NCI-H2107 (cell line): ENCODE measurements at regions not wholly inside any gene's neighbourhood (a gene's known extent, or its start where the extent isn't known, plus 50 kb on each side); places are given as distances from the start of the nearest gene placed in this dataset.
A peak's percentile ranks its signal among the peaks of the same experiment; 100 is the strongest.
"Not testable (repeated sequence)": the region's sequence is repeated elsewhere in the genome, so short reads cannot be mapped to it uniquely, and the experiment has no call there.

Source experiments
- DNase-seq: peaks from one replicate; lab custom pipeline; 2025; lab: John Stamatoyannopoulos, UW

DNA sequence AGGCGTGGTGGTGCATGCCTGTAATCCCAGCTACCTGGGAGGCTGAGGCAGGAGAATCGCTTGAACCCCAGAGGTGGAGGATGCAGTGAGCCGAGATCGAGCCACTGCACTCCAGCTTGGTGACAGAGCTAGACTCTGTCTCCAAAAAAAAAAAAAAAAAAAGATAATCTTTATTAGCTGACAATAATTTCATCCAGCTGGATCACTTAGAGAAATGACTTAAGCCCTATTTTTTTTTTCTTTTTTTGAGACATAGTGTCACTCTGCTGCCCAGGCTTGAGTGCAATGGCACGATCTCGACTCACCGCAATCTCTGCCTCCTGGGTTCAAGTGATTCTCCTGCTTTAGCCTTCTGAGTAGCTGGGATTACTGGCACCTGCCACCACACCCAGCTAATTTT lies 51.6 kb upstream of the MAP4K4 start:
- not testable (repeated sequence) for DNase-seq

DNA sequence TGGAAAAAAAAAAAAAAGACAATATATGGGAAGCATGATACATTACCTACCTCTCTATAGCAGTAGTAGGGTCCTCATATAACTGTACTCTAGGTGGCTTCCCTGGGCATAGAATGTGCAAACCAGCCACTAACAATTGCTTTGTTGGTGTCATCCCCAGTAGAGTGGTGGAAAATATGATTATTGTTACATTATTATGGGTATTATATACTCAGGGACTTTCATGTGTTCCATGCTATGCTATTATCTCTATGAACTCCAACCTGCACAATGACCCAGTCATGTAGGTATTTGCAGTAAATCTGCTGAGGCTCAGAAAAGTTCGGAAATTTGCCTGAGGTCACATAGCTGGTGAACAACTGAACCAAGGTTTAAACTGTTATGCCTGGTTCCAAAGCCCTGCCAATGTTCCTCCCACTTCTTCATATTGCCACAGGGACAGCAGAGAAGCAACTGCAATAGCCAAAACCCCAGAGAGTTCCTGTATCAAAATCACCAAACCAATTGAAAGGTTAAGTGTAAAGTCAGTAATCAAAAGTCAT lies 52.6 kb upstream of the MAP4K4 start:
- no peak for DNase-seq

GRCh38 chr2:101643004-101643524 lies 54.4 kb upstream of the MAP4K4 start:
- DNase-seq, result no peak

GRCh38 chr2:101638817-101639605 lies 58.5 kb upstream of the MAP4K4 start:
- DNase-seq, result no peak

DNA sequence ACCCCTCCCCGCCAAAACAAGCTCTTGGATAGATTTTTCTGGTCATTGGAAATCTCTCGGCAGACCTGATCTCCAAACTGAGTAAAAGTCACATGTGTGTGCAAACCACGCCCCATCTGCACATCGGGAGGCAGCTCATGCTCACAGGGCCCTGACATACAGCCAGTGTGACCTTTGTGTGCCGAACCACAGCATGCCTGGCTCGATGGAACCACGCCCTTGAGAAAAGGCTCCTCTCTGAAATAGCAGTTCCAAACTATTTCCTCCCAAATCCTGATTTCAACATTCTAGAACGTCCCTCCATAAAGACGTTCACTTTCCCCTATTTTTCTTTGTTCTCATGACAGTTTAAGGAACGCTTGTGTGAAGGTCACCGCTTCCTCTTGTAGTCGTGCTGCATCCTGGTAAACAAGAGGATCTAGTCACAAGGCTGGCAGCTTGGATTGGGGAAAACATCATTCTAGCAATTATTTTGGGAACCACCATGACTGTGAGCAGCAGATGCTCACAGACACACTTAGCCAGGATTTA lies 59.3 kb upstream of the MAP4K4 start:
- no peak for DNase-seq

DNA sequence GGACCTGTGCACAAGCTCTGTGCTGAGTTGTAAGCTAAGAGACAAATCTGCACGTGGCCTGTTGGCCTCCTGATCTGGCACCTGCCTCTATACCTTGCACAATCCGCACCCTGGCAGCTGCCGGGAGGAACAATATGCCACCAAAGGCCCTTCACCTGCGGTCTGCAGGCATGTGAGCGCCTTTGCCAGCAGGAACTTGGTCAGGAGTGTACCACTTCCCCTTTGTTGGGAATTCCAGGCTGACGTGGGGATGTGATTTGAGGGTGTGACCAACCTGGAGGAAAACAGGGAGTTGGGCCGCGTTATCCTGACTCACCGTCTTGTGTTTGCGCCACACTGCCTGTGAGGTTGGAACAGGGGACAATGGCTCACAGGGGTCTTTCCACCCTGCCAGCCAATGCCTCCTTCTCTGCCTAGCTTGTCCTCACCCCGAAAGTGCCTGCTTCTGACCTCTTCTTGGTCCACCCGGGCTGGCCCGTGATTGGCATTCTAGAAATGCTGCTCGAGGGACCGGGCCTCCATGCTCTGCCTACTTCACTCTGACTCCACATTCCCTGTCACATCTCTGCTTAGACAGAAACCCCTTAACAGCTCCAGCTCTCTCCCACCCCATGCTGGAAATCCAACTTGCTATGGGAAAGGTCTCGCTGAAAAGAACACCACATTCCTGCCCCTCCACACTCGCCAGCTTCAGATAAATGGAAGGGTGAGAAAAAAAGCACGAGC lies 67.1 kb upstream of the MAP4K4 start:
- peak; percentile 81 for DNase-seq

GRCh38 chr2:101628030-101628392 lies 69.5 kb upstream of the MAP4K4 start:
- no peak for DNase-seq

DNA sequence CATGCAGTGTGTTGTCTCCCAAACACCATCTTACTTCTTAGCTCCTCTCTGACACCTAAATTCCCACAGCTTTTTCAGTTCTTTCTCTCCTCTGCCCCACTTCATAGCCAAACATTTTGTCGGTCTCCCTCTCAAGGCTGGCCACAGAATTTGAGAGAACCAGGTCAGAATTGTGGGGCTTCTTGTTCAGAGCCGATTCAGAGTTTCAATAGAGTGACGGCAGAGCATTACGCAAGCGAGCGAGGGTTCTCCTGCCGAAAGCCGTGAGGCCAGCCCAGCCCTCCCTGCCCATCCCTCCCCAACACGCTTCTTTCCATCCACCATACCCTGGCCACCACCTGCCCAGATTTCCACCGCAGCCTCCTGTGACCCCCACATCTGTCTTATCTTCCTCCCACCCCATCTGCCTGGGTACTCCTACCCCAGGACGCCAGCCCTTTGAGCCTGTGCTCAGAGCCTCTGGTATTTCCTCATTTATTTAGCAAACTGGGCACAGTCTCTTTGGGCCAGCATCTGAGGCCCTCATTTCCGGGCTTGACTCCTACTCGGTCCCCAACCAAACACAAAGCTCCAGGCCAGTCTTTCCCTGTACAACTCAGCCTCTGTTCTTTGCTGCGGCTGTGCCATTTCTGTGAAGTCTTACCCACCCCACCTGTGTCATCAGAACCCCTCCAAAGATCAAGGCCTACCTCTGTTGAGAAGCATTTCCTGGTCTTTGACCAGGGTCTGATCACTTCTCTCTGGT lies 70.0 kb upstream of the MAP4K4 start:
- DNase-seq, result no peak

DNA sequence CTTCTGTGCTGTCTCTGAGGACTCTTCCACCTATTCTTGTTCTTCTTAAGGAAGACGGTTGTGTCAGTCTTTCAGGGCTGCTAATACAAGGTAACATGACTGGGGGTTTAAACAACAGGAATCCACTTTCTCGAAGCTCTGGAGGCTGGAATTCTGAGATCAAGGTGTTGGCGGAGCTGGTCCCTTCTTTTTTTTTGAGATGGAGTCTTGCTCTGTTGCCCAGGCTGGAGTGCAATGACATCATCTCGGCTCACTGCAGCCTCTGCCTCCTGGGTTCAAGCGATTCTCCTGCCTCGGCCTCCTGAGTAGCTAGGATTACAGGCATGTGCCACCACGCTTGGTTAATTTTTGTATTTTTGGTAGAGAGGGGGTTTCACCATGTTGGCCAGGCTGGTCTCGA lies 71.7 kb upstream of the MAP4K4 start:
- DNase-seq, result not testable (repeated sequence)

DNA sequence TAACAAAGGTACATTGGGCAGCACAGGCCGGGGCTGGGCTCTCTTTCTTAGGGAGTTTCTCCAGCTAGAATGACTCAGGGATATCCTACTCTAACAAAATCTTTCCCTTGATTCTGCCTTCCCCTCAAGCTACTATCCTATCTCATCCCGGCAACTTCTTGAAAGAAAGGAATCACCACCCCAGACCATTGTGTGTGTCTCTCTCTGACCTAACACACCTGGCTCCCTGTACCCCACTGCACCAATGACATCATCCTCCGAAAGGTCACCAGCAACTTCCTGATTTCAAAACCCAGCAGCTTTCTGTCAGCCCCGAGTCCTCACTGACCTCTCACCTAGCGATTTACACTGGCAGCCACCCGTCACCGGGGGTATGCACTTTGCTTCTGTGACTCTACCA lies 72.1 kb upstream of the MAP4K4 start:
- no peak for DNase-seq

DNA sequence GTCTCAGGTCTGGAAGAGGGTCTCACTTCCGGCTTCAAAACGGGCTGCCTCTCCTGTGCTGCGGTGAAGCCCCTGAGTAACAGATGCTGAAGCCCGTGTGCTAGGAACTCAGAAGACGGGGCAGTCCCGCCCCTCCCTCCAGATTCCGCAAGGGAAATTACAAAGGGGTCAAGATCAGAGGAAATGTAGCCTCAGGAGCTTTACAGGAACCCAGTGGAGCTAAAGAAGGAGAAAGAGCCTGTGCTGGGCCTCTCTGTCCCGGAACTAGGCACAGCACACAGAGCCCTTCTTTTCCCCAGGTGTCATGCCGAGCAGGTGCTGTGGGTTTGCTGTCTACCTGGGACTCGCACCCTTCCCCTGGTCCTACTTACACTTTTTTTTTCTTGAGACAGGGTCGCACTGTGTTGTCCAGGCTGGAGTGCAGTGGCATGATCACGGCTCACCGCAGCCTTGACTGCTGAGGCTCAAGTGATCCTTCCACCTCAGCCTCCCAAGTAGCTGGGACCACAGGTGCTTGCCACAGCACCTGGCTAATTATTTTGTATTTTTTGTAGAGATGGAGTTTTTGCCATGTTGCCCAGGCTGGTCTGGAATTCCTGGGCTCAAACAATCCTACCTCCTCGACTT lies 72.7 kb upstream of the MAP4K4 start:
- DNase-seq, result no peak

- no peak for DNase-seq
Measured at GRCh38 chr2:101623031-101623521, 74.4 kb upstream of the MAP4K4 start.

GRCh38 chr2:101622210-101623030 lies 75.1 kb upstream of the MAP4K4 start:
- no peak for DNase-seq

- no peak for DNase-seq
Measured at GRCh38 chr2:101619191-101619591, 78.3 kb upstream of the MAP4K4 start.

GRCh38 chr2:101617796-101618195 lies 79.7 kb upstream of the MAP4K4 start:
- no peak for DNase-seq

GRCh38 chr2:101617188-101617587 lies 80.3 kb upstream of the MAP4K4 start:
- DNase-seq, result no peak

- DNase-seq, result no peak
Measured at GRCh38 chr2:101614127-101614759, 83.3 kb upstream of the MAP4K4 start.

GRCh38 chr2:101613056-101613704 lies 84.3 kb upstream of the MAP4K4 start:
- DNase-seq, result no peak

DNA sequence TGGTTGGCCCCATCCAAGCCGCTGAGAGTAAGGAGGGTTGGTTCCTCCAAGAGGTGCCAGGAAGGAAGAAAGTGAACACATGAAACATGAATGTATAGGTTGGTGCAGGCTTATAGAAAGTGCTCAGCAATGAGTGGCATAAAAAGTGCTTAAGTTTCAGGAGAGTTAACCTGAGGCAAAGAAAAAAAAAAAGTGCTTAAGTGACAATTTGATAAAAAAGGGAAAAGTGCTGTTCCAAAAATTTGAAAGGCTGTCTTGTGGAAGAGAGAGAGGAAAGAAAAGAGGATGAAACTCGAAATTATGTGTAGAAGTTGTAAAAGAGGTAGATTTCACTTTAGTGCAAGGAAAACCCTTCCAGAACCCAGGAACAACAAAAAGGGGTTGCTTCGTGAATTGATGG lies 85.5 kb upstream of the MAP4K4 start:
- DNase-seq, result no peak
